A549 (cell line): ENCODE measurements at regions not wholly inside any gene's neighbourhood (a gene's known extent, or its start where the extent isn't known, plus 50 kb on each side); places are given as distances from the start of the nearest gene placed in this dataset.

Experiments used
- ATAC-seq, 2 experiments: fragments of 200-7000 bp in 1 of 2; fragments of >200 bp in 1 of 2; cut with Nextera tagmentation in 1 of 2; cut with Tn5 transposase in 1 of 2; 3 replicates each; pipeline versions ENCODE4 v1.8.0 to v1.9.1; 2018 to 2020; ENCODE audit warnings: mild to moderate bottlenecking in 1 of 2, moderate library complexity in 1 of 2
- CTCF ChIA-PET: fragments of 300-600 bp; sonication (Branson Sonifier 250); formaldehyde crosslinking; extraction: SDS; loops from one replicate; lab custom pipeline; 2021; ENCODE audit warnings: antibody characterized with exemption, inconsistent platforms; lab: Yijun Ruan, JAX
- POLR2A ChIA-PET: fragments of 350-600 bp; formaldehyde crosslinking; extraction: SDS; loops from one replicate; lab custom pipeline; 2021; ENCODE audit warnings: antibody characterized with exemption, inconsistent platforms; lab: Yijun Ruan, JAX
- DNase-seq, 2 experiments: peaks; one replicate each; pipeline versions ENCODE4 v3.0.0 to v3.0.0-alpha.2; 2011 to 2016; ENCODE audit warnings: low read depth in 1 of 2, low spot score in 1 of 2
- FAIRE-seq: peaks from 2 replicates; lab custom pipeline; 2011; peaks lifted over from hg19 to GRCh38; lab: Jason Lieb, UNC
- H3K27ac ChIP-seq, 2 experiments: fragments of >200 bp; sonication (Bioruptor Twin); formaldehyde crosslinking; 3 replicates each; pipeline ENCODE4 v1.5.1; 2016 to 2017
- H3K4me1 ChIP-seq: fragments of >200 bp; sonication (Bioruptor Twin); formaldehyde crosslinking; 3 replicates; pipeline ENCODE4 v1.6.1; 2016
- H3K4me2 ChIP-seq: fragments of >200 bp; sonication (Bioruptor Twin); formaldehyde crosslinking; 3 replicates; pipeline ENCODE4 v1.6.1; 2016
- H3K4me3 ChIP-seq: fragments of >200 bp; sonication (Bioruptor Twin); formaldehyde crosslinking; 3 replicates; pipeline ENCODE4 v1.5.1; 2016
- H3K9me3 ChIP-seq: fragments of >200 bp; sonication (Bioruptor Twin); formaldehyde crosslinking; 3 replicates; pipeline ENCODE4 v1.6.1; 2016
- BHLHE40 ChIP-seq: IDR thresholded peaks from 2 replicates; pipeline ENCODE4 v1.6.1; 2012; ENCODE audit warnings: low read depth, low read length, inconsistent platforms
- CBX8 ChIP-seq: fragments of 200-600 bp; sonication (generic); IDR thresholded peaks from 2 replicates; pipeline ENCODE4 v1.6.1; 2016
- CHD2 ChIP-seq: fragments of 150-350 bp; IDR thresholded peaks from 2 replicates; pipeline ENCODE4 v1.6.1; 2014; ENCODE audit warnings: low read length; ENCODE audit not compliant: partially characterized antibody
- CHD4 ChIP-seq: fragments of 200-600 bp; sonication (generic); IDR thresholded peaks from 2 replicates; pipeline ENCODE4 v1.6.1; 2016; ENCODE audit warnings: antibody characterized with exemption, mild to moderate bottlenecking, borderline replicate concordance
- EHF ChIP-seq: fragments of 250-450 bp; sonication (Bioruptor Pico); IDR thresholded peaks from 2 replicates; pipeline ENCODE4 v1.5.0; 2020; ENCODE audit warnings: mild to moderate bottlenecking
- ELK1 ChIP-seq: fragments of 150-350 bp; IDR thresholded peaks from 2 replicates; pipeline ENCODE4 v1.6.1; 2014; ENCODE audit warnings: low read depth, mild to moderate bottlenecking, low read length
- ESRRA ChIP-seq: fragments of 150-350 bp; IDR thresholded peaks from 2 replicates; pipeline ENCODE4 v1.6.1; 2014; ENCODE audit warnings: mild to moderate bottlenecking, low read length, borderline replicate concordance
- FOXS1 ChIP-seq: fragments of 250-450 bp; sonication (Bioruptor Pico); IDR thresholded peaks from 2 replicates; pipeline ENCODE4 v1.5.0; 2020; ENCODE audit warnings: mild to moderate bottlenecking, moderate library complexity
- HEYL ChIP-seq: fragments of 250-450 bp; sonication (Bioruptor Pico); IDR thresholded peaks from 2 replicates; pipeline ENCODE4 v1.8.0; 2021; ENCODE audit warnings: mild to moderate bottlenecking, moderate library complexity
- JUN ChIP-seq, 2 experiments: fragments of >200 bp; sonication (Bioruptor Twin); formaldehyde crosslinking; IDR thresholded peaks; 2 replicates in 1 of 2; 3 replicates in 1 of 2; pipeline ENCODE4 v1.6.1; 2016 to 2017
- KDM1A ChIP-seq: fragments of 200-600 bp; sonication (generic); IDR thresholded peaks from 2 replicates; pipeline ENCODE4 v1.6.1; 2016; ENCODE audit warnings: low read depth, mild to moderate bottlenecking
- MAZ ChIP-seq: fragments of 150-350 bp; IDR thresholded peaks from 2 replicates; pipeline ENCODE4 v1.6.1; 2014; ENCODE audit warnings: antibody characterized with exemption, low read depth, low read length, borderline replicate concordance
- NFE2L2 ChIP-seq: fragments of 150-350 bp; conservative IDR thresholded peaks from 2 replicates; pipeline ENCODE4 v1.6.1; 2014; ENCODE audit warnings: low read length
- NR3C1 ChIP-seq: fragments of >200 bp; sonication (Bioruptor Twin); formaldehyde crosslinking; IDR thresholded peaks from 3 replicates; pipeline ENCODE4 v1.6.1; 2017
- PHF8 ChIP-seq: fragments of 200-600 bp; sonication (generic); IDR thresholded peaks from 2 replicates; pipeline ENCODE4 v1.6.1; 2016; ENCODE audit warnings: low read depth, mild to moderate bottlenecking, antibody characterized with exemption, moderate library complexity, borderline replicate concordance
- POLR2AphosphoS2 ChIP-seq: conservative IDR thresholded peaks from 2 replicates; pipeline ENCODE4 v1.6.1; 2012; ENCODE audit warnings: low read length, improper control_type of control experiment, inconsistent platforms
- RNF2 ChIP-seq: fragments of 200-600 bp; sonication (generic); IDR thresholded peaks from 2 replicates; pipeline ENCODE4 v1.6.1; 2016; ENCODE audit warnings: low read depth, mild to moderate bottlenecking, antibody characterized with exemption, moderate library complexity, borderline replicate concordance
- TP53 ChIP-seq: fragments of 250-450 bp; sonication (Bioruptor Pico); IDR thresholded peaks from 2 replicates; pipeline ENCODE4 v1.5.0; 2021; ENCODE audit warnings: mild to moderate bottlenecking, moderate library complexity
- ZC3H11A ChIP-seq: fragments of 450-650 bp; IDR thresholded peaks from 2 replicates; pipeline ENCODE4 v1.6.1; 2014; ENCODE audit warnings: antibody characterized with exemption, mild to moderate bottlenecking
- ZFP36 ChIP-seq: fragments of 450-650 bp; IDR thresholded peaks from 2 replicates; pipeline ENCODE4 v1.6.1; 2014; ENCODE audit warnings: borderline replicate concordance; ENCODE audit not compliant: partially characterized antibody
- ZSCAN20 ChIP-seq: fragments of 250-450 bp; sonication (Bioruptor Pico); IDR thresholded peaks from 2 replicates; pipeline ENCODE4 v1.8.0; 2022; ENCODE audit warnings: mild to moderate bottlenecking, moderate library complexity
- WGBS: methylation state at CpG from one replicate; pipeline ENCODE4 v1.1.6; 2017; ENCODE audit errors: missing lambda C conversion rate; 5-methylcytosine and 5-hydroxymethylcytosine counted together
- TF ChIP-seq, protein P1 (sequence below): fragments of 250-450 bp; sonication (Bioruptor Pico); IDR thresholded peaks from 2 replicates; pipeline ENCODE4 v1.5.0; 2020; ENCODE audit warnings: low read depth, mild to moderate bottlenecking, moderate library complexity
- TF ChIP-seq, protein P2 (sequence below): fragments of >200 bp; sonication (Bioruptor Twin); formaldehyde crosslinking; IDR thresholded peaks from 2 replicates; pipeline ENCODE4 v1.6.1; 2016

- no peak overlapping the region for H3K4me2 ChIP-seq
- POLR2A ChIA-PET = no interaction called here
- no peak for ATAC-seq
- H3K4me1 ChIP-seq = no peaks in the 10 kb centered on the region
- WGBS = 63% methylated on average over 17 of the region's 19 CpGs
- CTCF ChIA-PET = no interaction called here
- no peaks in the 10 kb centered on the region for H3K9me3 ChIP-seq
- no peak overlapping the region for H3K4me3 ChIP-seq
- no peak for FAIRE-seq
- no peak overlapping the region for H3K27ac ChIP-seq
- no peak for DNase-seq
- no peak for TF ChIP-seq ZSCAN20 (CRISPR knock-in tag)
- TF ChIP-seq PHF8 = no peak
- TF ChIP-seq, all 56 proteins: peak for 0
Measured at GRCh38 chr6:170230520-170231292, 60.2 kb downstream of the DLL1 start.

DNA sequence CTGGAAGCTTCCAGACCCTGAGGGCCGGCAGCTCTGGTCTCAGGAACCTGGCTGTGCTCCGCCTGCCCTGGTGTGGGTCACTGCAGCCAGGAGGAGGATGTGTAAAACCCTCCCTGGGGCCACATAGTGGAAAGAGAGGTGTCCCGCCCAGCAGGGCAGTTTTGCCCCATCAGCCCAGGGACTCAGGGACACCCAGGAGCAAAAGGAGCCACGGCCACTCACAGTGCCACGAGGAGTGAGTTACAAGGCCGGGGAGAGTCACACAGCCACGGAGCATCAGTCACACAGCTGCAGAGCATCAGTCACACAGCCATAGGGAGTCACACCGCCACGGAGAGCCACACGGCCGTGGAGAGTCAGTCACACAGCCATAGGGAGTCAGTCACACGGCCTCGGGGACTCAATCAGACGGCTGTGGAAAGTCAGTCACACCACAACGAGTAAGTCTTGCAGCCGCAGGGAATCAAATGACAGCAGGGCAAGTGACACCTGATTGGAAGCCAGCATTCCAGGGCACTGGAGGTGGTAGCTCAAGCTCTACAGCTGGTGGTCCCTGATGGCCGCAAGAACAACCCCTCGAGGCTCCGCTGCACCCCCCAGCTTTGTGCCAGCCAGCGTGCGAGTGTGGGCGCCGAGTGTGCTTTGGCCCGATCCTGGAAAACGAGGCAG lies 60.9 kb downstream of the DLL1 start:
- H3K4me1 ChIP-seq = no peaks in the 10 kb centered on the region
- no peak overlapping the region for H3K4me2 ChIP-seq
- 63% methylated on average over 16 of the region's 25 CpGs for WGBS
- ATAC-seq (no peak), DNase-seq (no peak), FAIRE-seq (no peak)
- CTCF ChIA-PET = no interaction called here
- TF ChIP-seq FOXS1 = no peak
- no peak for TF ChIP-seq KDM1A
- TF ChIP-seq CHD2 = no peak
- TF ChIP-seq BHLHE40 = no peak
- no peak for TF ChIP-seq POLR2AphosphoS2
- H3K27ac ChIP-seq = no peak overlapping the region
- POLR2A ChIA-PET = no interaction called here
- H3K9me3 ChIP-seq = no peaks in the 10 kb centered on the region
- no peak overlapping the region for H3K4me3 ChIP-seq

GRCh38 chr6:170229396-170229795 lies 61.5 kb downstream of the DLL1 start:
- DNase-seq (no peak), FAIRE-seq (no peak), ATAC-seq (no peak)
- Histone ChIP-seq H3K27ac (no peak overlapping the region), H3K4me1 (no peaks in the 10 kb centered on the region), H3K4me2 (no peak overlapping the region), H3K9me3 (no peaks in the 10 kb centered on the region), H3K4me3 (no peak overlapping the region)
- ChIA-PET CTCF (no interaction called here), POLR2A (no interaction called here)
- TF ChIP-seq ZC3H11A (no peak), CBX8 (no peak), HEYL (CRISPR knock-in tag) (no peak), ESRRA (no peak), MAZ (no peak), NR3C1 (no peak), ELK1 (no peak), BHLHE40 (no peak), CHD4 (no peak), ZFP36 (no peak), PHF8 (no peak), KDM1A (no peak), EHF (CRISPR knock-in tag) (no peak), RNF2 (no peak), TP53 (no peak), NFE2L2 (no peak), JUN (IDR thresholded peaks at IDR 0.05) (no peak), FOXS1 (no peak)
- TF ChIP-seq, protein P1, sequence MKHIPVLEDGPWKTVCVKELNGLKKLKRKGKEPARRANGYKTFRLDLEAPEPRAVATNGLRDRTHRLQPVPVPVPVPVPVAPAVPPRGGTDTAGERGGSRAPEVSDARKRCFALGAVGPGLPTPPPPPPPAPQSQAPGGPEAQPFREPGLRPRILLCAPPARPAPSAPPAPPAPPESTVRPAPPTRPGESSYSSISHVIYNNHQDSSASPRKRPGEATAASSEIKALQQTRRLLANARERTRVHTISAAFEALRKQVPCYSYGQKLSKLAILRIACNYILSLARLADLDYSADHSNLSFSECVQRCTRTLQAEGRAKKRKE (CRISPR knock-in tag) = no peak
- TF ChIP-seq, protein P2, sequence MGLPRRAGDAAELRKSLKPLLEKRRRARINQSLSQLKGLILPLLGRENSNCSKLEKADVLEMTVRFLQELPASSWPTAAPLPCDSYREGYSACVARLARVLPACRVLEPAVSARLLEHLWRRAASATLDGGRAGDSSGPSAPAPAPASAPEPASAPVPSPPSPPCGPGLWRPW = no peak
- WGBS = 82% methylated on average over 12 of the region's 15 CpGs
